ENCODE measurements at regions not wholly inside any gene's neighbourhood (a gene's known extent, or its start where the extent isn't known, plus 50 kb on each side); places are given as distances from the start of the nearest gene placed in this dataset.

GRCh38 chr6:137727216-137727765 is 139.8 kb upstream of the TNFAIP3 start:
- Histone ChIP-seq H3K9me3 (ENCODE audit: low read length) (no peaks in the 10 kb centered on the region), H3K4me2 (ENCODE audit: low read length) (no peak overlapping the region), H3K9ac (ENCODE audit: low read length) (no peak overlapping the region), H3K79me2 (ENCODE audit: insufficient read depth, low read length) (no peaks in the 10 kb centered on the region), H3K27me3 (ENCODE audit: insufficient read depth, low read length) (no peaks in the 10 kb centered on the region), H3K4me3 (ENCODE audit: low read depth, low read length, poor library complexity, severe bottlenecking) (no peak overlapping the region), H2AFZ (ENCODE audit: low read length) (no peak overlapping the region), H3K4me1 (ENCODE audit: insufficient read depth, low read length, severe bottlenecking) (no peaks in the 10 kb centered on the region), H3F3A (ENCODE audit: insufficient read depth, low read length) (no peaks in the 10 kb centered on the region), H3K27ac (ENCODE audit: low read depth, low read length, poor library complexity, severe bottlenecking) (no peak overlapping the region), H4K20me1 (ENCODE audit: insufficient read depth, low read length) (no peaks in the 10 kb centered on the region), H3K9me2 (ENCODE audit: low read depth, low read length) (no peaks in the 10 kb centered on the region), H3K36me3 (ENCODE audit: insufficient read depth, low read length) (no peaks in the 10 kb centered on the region)
- TF ChIP-seq CTCF (IDR thresholded peaks at IDR 0.05; ENCODE audit: low read length) (no peak), EZH2 (IDR thresholded peaks at IDR 0.05; ENCODE audit: borderline replicate concordance, low read length) (no peak)

GRCh38 chr6:137728386-137729349 is 138.4 kb upstream of the TNFAIP3 start:
- Histone ChIP-seq H4K20me1 (ENCODE audit: insufficient read depth, low read length) (no peaks in the 10 kb centered on the region), H3K4me1 (ENCODE audit: insufficient read depth, low read length, severe bottlenecking) (no peaks in the 10 kb centered on the region), H3K9me2 (ENCODE audit: low read depth, low read length) (no peaks in the 10 kb centered on the region), H3K4me3 (ENCODE audit: low read depth, low read length, poor library complexity, severe bottlenecking) (no peak overlapping the region), H3K9me3 (ENCODE audit: low read length) (no peaks in the 10 kb centered on the region), H3K27me3 (ENCODE audit: insufficient read depth, low read length) (no peaks in the 10 kb centered on the region), H3K9ac (ENCODE audit: low read length) (no peak overlapping the region), H3K36me3 (ENCODE audit: insufficient read depth, low read length) (no peaks in the 10 kb centered on the region), H3F3A (ENCODE audit: insufficient read depth, low read length) (no peaks in the 10 kb centered on the region), H3K79me2 (ENCODE audit: insufficient read depth, low read length) (no peaks in the 10 kb centered on the region), H2AFZ (ENCODE audit: low read length) (no peak overlapping the region), H3K4me2 (ENCODE audit: low read length) (no peak overlapping the region), H3K27ac (ENCODE audit: low read depth, low read length, poor library complexity, severe bottlenecking) (no peak overlapping the region)
- TF ChIP-seq CTCF (IDR thresholded peaks at IDR 0.05; ENCODE audit: low read length) (no peak), EZH2 (IDR thresholded peaks at IDR 0.05; ENCODE audit: borderline replicate concordance, low read length) (no peak)

- Histone ChIP-seq H3K36me3 (ENCODE audit: insufficient read depth, low read length) (no peaks in the 10 kb centered on the region), H2AFZ (ENCODE audit: low read length) (no peak overlapping the region), H3F3A (ENCODE audit: insufficient read depth, low read length) (no peaks in the 10 kb centered on the region), H3K9ac (ENCODE audit: low read length) (no peak overlapping the region), H3K4me3 (ENCODE audit: low read depth, low read length, poor library complexity, severe bottlenecking) (no peak overlapping the region), H3K27ac (ENCODE audit: low read depth, low read length, poor library complexity, severe bottlenecking) (no peak overlapping the region), H3K79me2 (ENCODE audit: insufficient read depth, low read length) (no peaks in the 10 kb centered on the region), H3K9me3 (ENCODE audit: low read length) (no peaks in the 10 kb centered on the region), H4K20me1 (ENCODE audit: insufficient read depth, low read length) (no peaks in the 10 kb centered on the region), H3K9me2 (ENCODE audit: low read depth, low read length) (no peaks in the 10 kb centered on the region), H3K27me3 (ENCODE audit: insufficient read depth, low read length) (no peaks in the 10 kb centered on the region), H3K4me2 (ENCODE audit: low read length) (no peak overlapping the region), H3K4me1 (ENCODE audit: insufficient read depth, low read length, severe bottlenecking) (no peaks in the 10 kb centered on the region)
- TF ChIP-seq EZH2 (IDR thresholded peaks at IDR 0.05; ENCODE audit: borderline replicate concordance, low read length) = no peak
- no peak for TF ChIP-seq CTCF (IDR thresholded peaks at IDR 0.05; ENCODE audit: low read length)
These were observed 137.0 kb upstream of the TNFAIP3 start for GRCh38 chr6:137729866-137730629.

All from OCI-LY1 (cell line).